Fibroblast of the aortic adventitia (primary cell): ENCODE measurements at regions not wholly inside any gene's neighbourhood (a gene's known extent, or its start where the extent isn't known, plus 50 kb on each side); places are given as distances from the start of the nearest gene placed in this dataset.
A peak's percentile ranks its signal among the peaks of the same experiment; 100 is the strongest.

Experiments
- DNase-seq: peaks from one replicate; pipeline ENCODE4 v3.0.0-alpha.2; 2010; ENCODE audit warnings: low read depth
- H3K4me3 ChIP-seq: 2 replicates; pipeline ENCODE4 v1.5.1; 2011; ENCODE audit warnings: low read depth, mild to moderate bottlenecking, control low read depth, low read length, moderate library complexity
- CTCF ChIP-seq: IDR thresholded peaks from 2 replicates; pipeline ENCODE4 v1.5.1; 2011; ENCODE audit warnings: mild to moderate bottlenecking, low read length, control low read depth, inconsistent platforms; ENCODE audit not compliant: insufficient read depth

- no peak overlapping the region for H3K4me3 ChIP-seq
- TF ChIP-seq CTCF, result no peak
- no peak for DNase-seq
Observed at GRCh38 chr16:63745456-63745855, 1376.4 kb downstream of the CDH11 start.

GRCh38 chr16:63744077-63744874, 1377.6 kb downstream of the CDH11 start:
- TF ChIP-seq CTCF, result no peak
- H3K4me3 ChIP-seq, result no peak overlapping the region
- no peak for DNase-seq

GRCh38 chr16:63742150-63742549, 1379.7 kb downstream of the CDH11 start:
- no peak for TF ChIP-seq CTCF
- no peak overlapping the region for H3K4me3 ChIP-seq
- DNase-seq, result no peak

GRCh38 chr16:63737633-63738032, 1384.2 kb downstream of the CDH11 start:
- TF ChIP-seq CTCF, result no peak
- peak; percentile 13 for DNase-seq
- no peak overlapping the region for H3K4me3 ChIP-seq

GRCh38 chr16:63735456-63735855, 1386.4 kb downstream of the CDH11 start:
- no peak for TF ChIP-seq CTCF

GRCh38 chr16:63720848-63721247, 1401.0 kb downstream of the CDH11 start:
- DNase-seq, result no peak
- H3K4me3 ChIP-seq, result no peak overlapping the region
- TF ChIP-seq CTCF, result peak; percentile 3

More at GRCh38 chr16:63735456-63735855, 1386.4 kb downstream of the CDH11 start:
- H3K4me3 ChIP-seq, result no peak overlapping the region
- no peak for DNase-seq

GRCh38 chr16:63719926-63720325, 1401.9 kb downstream of the CDH11 start:
- no peak for TF ChIP-seq CTCF
- no peak overlapping the region for H3K4me3 ChIP-seq
- no peak for DNase-seq
